G401.6 (cell line): ENCODE measurements at regions not wholly inside any gene's neighbourhood (a gene's known extent, or its start where the extent isn't known, plus 50 kb on each side); places are given as distances from the start of the nearest gene placed in this dataset.

ENCODE experiments used
- FAIRE-seq: peaks from 2 replicates; lab custom pipeline; 2012; peaks lifted over from hg19 to GRCh38; lab: Jason Lieb, UNC

- no peak for FAIRE-seq
Observed at GRCh38 chr5:174834081-174834480, 109.7 kb downstream of the MSX2 start.

GRCh38 chr5:174832811-174833210, 108.4 kb downstream of the MSX2 start:
- no peak for FAIRE-seq

DNA sequence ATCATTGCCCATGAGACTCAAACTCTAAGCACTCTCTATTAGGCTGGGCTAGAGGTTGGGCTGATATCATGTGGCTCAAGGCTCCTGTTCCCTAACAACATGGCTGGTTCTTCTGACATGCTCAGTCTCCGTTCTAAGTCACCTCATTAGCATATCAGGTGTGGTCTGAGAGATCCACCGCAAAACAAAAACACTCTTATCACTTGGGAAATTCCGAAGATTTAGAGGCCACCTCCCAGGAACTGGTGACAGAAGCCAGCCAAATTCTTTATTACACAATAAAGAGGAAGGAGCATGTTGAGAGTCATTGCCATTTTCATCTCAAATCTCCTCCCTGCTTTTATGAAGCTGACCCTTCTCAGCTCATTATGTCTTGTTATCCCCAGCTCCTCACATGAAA, 107.6 kb downstream of the MSX2 start:
- no peak for FAIRE-seq

DNA sequence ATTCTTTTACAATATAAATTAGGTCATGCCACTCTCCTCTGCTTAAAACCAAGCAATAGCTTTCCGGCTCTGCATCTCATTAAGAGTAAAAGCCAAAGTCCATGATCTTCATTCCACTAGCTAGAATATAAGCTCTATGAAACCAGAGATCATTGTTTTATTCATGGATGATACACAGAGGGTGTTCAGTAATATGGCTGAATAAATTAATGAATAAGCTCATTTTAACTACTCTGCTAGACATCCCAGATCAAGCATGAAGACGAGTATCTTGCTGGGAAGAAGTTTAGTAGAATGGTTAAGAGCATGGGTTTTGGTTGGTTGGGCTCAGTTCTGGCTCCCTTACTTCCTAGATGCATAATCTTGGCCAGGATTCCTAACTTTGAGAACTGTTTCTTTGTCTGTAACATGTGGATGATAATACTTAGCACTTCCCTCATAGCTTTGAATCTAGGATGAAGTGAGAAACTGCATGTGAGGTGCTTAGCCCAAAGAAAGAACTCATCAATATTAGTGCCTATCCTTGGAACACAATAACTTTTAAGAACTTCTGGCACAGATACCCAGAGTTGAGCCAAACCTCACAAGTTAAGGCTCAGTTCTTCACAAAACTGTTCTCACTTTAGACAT, 106.8 kb downstream of the MSX2 start:
- FAIRE-seq: no peak

- FAIRE-seq: no peak
Observed at GRCh38 chr5:174829511-174829864, 105.1 kb downstream of the MSX2 start.

DNA sequence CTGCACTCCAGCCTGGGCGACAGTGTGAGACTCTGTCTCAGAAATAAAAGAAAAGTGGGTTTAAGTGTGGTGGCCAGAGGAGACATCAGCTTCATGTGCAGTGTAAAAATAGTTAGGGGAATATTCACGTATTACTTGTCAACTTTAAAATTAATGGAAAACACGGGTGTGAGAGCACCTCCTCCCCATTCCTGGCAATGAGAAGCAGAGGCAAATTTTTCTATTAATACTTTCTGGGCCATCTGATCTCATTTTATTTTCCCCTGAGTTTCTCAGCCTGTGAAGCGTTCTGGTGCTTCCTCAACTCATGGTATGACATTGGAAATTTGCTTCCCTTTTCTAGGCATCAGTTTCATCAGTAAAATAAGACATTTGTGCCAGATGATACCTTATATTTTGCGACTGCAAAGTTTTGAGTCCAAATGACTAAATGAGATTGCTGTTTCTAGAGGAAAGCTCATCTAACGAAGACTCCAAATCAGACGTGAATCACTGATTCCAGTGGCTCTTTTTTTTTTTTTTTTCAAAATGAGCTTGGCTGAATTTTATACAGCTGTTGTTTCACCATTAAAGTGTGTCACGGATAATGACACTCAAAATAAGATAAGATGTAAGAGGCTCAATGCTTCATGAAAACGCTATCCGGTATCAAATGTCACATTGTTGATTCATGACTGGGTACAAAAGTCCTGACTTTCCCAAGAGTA, 104.6 kb downstream of the MSX2 start:
- FAIRE-seq: no peak

DNA sequence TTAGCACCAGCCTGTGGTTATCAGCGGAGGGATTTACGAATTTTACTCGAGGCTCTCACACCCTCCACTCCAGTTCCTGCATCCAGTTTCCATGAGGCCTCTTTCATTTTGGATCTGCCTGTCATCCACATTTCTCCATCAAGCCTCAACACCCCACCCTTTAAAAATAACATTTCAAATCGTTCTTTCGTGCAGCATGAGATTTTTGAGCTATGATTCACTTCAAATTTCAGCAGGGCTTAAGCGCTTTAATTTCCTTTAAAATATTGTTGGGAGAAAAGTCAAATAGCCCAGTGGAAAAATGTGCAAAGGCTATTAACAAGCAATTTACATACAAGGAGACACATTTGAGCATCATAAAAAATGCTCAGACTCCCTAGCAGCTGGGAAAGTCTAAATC, 103.2 kb downstream of the MSX2 start:
- no peak for FAIRE-seq

DNA sequence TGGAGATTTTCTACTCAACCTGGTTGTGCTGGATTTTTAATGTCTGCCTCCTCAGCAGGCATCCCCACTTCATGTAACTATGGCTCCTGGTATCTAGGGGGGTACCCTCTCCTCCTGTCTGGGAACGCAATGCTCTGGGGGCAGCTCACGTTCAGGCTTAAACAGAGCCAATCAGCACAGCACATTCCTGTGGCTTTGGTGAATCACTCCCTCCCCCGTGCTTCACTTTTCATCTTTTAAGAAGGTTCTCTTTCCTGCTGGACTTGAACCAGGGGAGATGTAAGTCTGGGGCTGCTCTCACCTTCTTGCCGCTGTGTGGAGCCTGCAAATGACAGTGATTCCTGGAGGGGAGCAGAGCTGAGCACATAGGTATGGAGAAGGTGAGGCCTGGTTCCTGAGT, 101.2 kb downstream of the MSX2 start:
- no peak for FAIRE-seq

GRCh38 chr5:174818430-174818829, 94.0 kb downstream of the MSX2 start:
- FAIRE-seq: no peak

GRCh38 chr5:174817610-174818009, 93.2 kb downstream of the MSX2 start:
- no peak for FAIRE-seq

DNA sequence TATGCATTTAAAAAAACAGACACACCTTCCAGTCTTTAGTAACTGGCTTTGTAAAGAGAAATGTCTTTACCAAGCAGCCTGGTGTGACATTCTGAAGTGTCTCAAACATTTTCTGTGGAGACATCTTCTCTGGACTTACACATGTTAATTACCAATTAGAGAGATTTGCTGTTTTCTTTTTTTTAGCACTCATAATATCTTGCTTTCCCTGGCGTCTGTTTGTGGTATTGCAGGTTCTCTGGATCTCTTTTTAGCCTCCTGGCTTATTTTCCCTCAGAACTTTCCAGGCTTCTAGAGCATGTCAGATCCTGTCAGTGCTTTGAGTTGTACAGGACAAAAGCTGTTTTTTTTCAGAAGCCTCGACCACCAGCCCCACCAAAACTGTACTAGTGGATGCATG, 92.5 kb downstream of the MSX2 start:
- FAIRE-seq: no peak

GRCh38 chr5:174811438-174811837, 87.1 kb downstream of the MSX2 start:
- no peak for FAIRE-seq

GRCh38 chr5:174810796-174811195, 86.4 kb downstream of the MSX2 start:
- FAIRE-seq: no peak

GRCh38 chr5:174807471-174807870, 83.1 kb downstream of the MSX2 start:
- FAIRE-seq: no peak

- no peak for FAIRE-seq
Observed at GRCh38 chr5:174806729-174807128, 82.3 kb downstream of the MSX2 start.

- no peak for FAIRE-seq
Observed at GRCh38 chr5:174801798-174802197, 77.4 kb downstream of the MSX2 start.

DNA sequence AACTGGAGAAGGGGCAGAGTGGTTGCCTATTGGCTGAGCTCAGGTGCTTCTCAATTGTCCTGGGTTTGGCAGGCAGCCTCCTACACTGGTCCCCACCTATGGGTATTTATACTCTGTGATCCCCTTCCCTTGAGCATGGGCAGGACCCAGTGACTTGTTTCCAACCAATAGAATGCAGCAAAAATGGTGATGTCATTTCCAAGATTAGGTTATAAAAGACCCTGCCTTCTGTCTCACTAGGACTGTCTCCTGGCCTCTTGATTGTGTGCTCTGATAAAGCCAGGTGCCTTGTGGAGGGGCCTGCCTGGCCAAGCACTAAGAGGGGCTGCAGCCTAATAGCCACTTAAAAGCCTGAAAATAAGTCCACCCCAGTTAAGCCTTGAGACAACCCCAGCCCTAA, 76.1 kb downstream of the MSX2 start:
- FAIRE-seq: no peak

- no peak for FAIRE-seq
Observed at GRCh38 chr5:174799121-174799520, 74.7 kb downstream of the MSX2 start.

- no peak for FAIRE-seq
Observed at GRCh38 chr5:174798551-174798951, 74.2 kb downstream of the MSX2 start.

DNA sequence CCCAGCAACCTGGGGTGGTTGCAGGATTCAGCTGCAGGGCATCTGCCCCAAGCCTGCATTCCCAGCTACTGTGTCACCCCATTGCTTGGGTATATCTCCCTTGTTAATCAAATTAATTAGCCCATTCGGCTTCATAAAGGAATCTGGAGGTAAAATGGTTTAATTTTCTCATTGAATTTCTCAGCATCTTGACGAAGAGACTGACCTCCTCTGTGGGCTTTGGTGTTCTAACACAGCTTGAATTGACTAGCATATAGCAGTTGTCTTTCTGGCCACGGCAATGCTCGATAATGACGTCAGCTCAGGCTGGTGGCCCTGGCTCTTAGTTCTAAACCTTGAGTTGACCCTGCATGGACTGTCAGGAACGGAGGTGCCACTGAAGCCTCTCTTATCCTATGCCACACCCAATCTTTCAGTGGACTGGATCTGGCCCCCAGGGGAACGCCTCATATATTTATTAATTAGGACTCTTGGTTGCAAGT, 72.4 kb downstream of the MSX2 start:
- no peak for FAIRE-seq

GRCh38 chr5:174794931-174795672, 70.7 kb downstream of the MSX2 start:
- no peak for FAIRE-seq

- no peak for FAIRE-seq
Observed at GRCh38 chr5:174793684-174794328, 69.4 kb downstream of the MSX2 start.

GRCh38 chr5:174793076-174793475, 68.7 kb downstream of the MSX2 start:
- FAIRE-seq: no peak
